ENCODE measurements at regions not wholly inside any gene's neighbourhood (a gene's known extent, or its start where the extent isn't known, plus 50 kb on each side); places are given as distances from the start of the nearest gene placed in this dataset.

GRCh38 chr5:131081374-131081773 lies 83.7 kb downstream of the HINT1 start:
- no peak for DNase-seq (ENCODE audit: low read depth)
- H3K4me3 ChIP-seq (ENCODE audit: low read depth, low read length) = no peak overlapping the region
- TF ChIP-seq MAX (IDR thresholded peaks at IDR 0.05; ENCODE audit: low read depth, low read length) (no peak), CTCF (IDR thresholded peaks at IDR 0.05; ENCODE audit: low read depth, low read length) (no peak)

GRCh38 chr5:131079232-131079631 lies 85.8 kb downstream of the HINT1 start:
- no peak overlapping the region for H3K4me3 ChIP-seq (ENCODE audit: low read depth, low read length)
- no peak for TF ChIP-seq POLR2A (IDR thresholded peaks at IDR 0.05; ENCODE audit: extremely low read depth, insufficient read length)
- TF ChIP-seq MYC (IDR thresholded peaks at IDR 0.05; ENCODE audit: low read depth, low read length) = no peak
- TF ChIP-seq CTCF (IDR thresholded peaks at IDR 0.05; ENCODE audit: low read depth, low read length) = no peak
- no peak for TF ChIP-seq MAX (IDR thresholded peaks at IDR 0.05; ENCODE audit: low read depth, low read length)

GRCh38 chr5:131068893-131069643 lies 96.0 kb downstream of the HINT1 start:
- no peak for DNase-seq (ENCODE audit: low read depth)
- TF ChIP-seq MYC (IDR thresholded peaks at IDR 0.05; ENCODE audit: low read depth, low read length) = no peak
- TF ChIP-seq CTCF (IDR thresholded peaks at IDR 0.05; ENCODE audit: low read depth, low read length) = no peak
- TF ChIP-seq POLR2A (IDR thresholded peaks at IDR 0.05; ENCODE audit: extremely low read depth, insufficient read length) = no peak
- no peak for TF ChIP-seq MAX (IDR thresholded peaks at IDR 0.05; ENCODE audit: low read depth, low read length)
- H3K4me3 ChIP-seq (ENCODE audit: low read depth, low read length) = no peak overlapping the region

More at GRCh38 chr5:131079232-131079631, 85.8 kb downstream of the HINT1 start:
- no peak for DNase-seq (ENCODE audit: low read depth)

- H3K4me3 ChIP-seq (ENCODE audit: low read depth, low read length) = no peak overlapping the region
- no peak for DNase-seq (ENCODE audit: low read depth)
- no peak for TF ChIP-seq MAX (IDR thresholded peaks at IDR 0.05; ENCODE audit: low read depth, low read length)
- no peak for TF ChIP-seq MYC (IDR thresholded peaks at IDR 0.05; ENCODE audit: low read depth, low read length)
- no peak for TF ChIP-seq POLR2A (IDR thresholded peaks at IDR 0.05; ENCODE audit: extremely low read depth, insufficient read length)
These were observed 97.0 kb downstream of the HINT1 start for GRCh38 chr5:131068076-131068475.

- peak; percentile 42 for DNase-seq (ENCODE audit: low read depth)
- TF ChIP-seq CTCF (IDR thresholded peaks at IDR 0.05; ENCODE audit: low read depth, low read length) (no peak), POLR2A (IDR thresholded peaks at IDR 0.05; ENCODE audit: extremely low read depth, insufficient read length) (no peak)
These were observed 97.4 kb downstream of the HINT1 start for GRCh38 chr5:131067636-131068035.

GRCh38 chr5:131064669-131065371 lies 100.2 kb downstream of the HINT1 start:
- DNase-seq (ENCODE audit: low read depth) = peak; percentile 49
- no peak for TF ChIP-seq MAX (IDR thresholded peaks at IDR 0.05; ENCODE audit: low read depth, low read length)
- TF ChIP-seq POLR2A (IDR thresholded peaks at IDR 0.05; ENCODE audit: extremely low read depth, insufficient read length) = no peak
- no peak for TF ChIP-seq CTCF (IDR thresholded peaks at IDR 0.05; ENCODE audit: low read depth, low read length)
- TF ChIP-seq MYC (IDR thresholded peaks at IDR 0.05; ENCODE audit: low read depth, low read length) = no peak
- no peak overlapping the region for H3K4me3 ChIP-seq (ENCODE audit: low read depth, low read length)

More at GRCh38 chr5:131067636-131068035, 97.4 kb downstream of the HINT1 start:
- H3K4me3 ChIP-seq (ENCODE audit: low read depth, low read length) = no peak overlapping the region
